SK-N-MC (cell line): ENCODE measurements at regions not wholly inside any gene's neighbourhood (a gene's known extent, or its start where the extent isn't known, plus 50 kb on each side); places are given as distances from the start of the nearest gene placed in this dataset.

Experiments used
- EZH2 ChIP-seq: fragments of 200-600 bp; sonication (generic); IDR thresholded peaks from one replicate; pipeline ENCODE4 v1.6.1; 2017; ENCODE audit warnings: antibody characterized with exemption
- POLR2AphosphoS5 ChIP-seq: IDR thresholded peaks from 2 replicates; pipeline ENCODE4 v1.6.1; 2012; ENCODE audit warnings: mild to moderate bottlenecking, low read depth, low read length, borderline replicate concordance

DNA sequence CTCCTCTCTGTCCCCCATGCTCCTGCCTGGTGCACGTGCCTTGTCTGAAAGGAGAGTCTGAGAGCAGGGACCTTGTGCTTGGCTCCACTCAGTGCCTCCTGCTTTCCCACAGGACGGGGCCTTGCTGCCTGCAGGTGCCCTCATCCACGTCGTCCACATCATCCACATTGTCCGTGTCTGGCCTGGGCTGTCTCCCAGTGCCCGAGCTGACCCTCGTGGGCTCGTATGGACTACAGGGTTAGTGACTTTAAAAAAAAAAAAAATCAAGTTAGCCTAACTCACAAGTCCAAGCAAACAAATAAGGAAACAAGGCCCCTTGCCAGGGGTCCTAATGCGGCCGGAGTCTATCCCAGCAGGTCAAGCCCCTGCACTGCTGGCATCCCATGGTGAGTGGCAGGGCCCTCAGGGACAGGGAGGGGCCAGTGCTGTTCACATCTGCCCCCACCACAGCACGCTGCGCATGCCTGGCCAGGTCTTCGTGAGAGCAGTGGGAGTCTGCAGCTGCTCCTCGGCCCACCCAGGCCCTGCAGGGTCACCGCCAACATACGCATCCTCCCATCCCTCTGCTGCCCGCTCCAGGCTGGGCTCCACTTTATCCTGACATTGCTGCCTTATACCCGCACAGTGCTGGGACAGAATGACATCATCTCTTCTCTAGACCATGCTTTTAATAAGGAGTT is 232.6 kb downstream of the NDUFA10 start:
- TF ChIP-seq POLR2AphosphoS5 (no peak), EZH2 (no peak)
